HCT116 (cell line): ENCODE measurements at regions not wholly inside any gene's neighbourhood (a gene's known extent, or its start where the extent isn't known, plus 50 kb on each side); places are given as distances from the start of the nearest gene placed in this dataset.
"Not testable (repeated sequence)": the region's sequence is repeated elsewhere in the genome, so short reads cannot be mapped to it uniquely, and the experiment has no call there.

ENCODE experiments used
- ATF3 ChIP-seq: IDR thresholded peaks from 2 replicates; pipeline ENCODE4 v1.6.1; 2012
- CTCF ChIP-seq, 3 experiments: fragments of 200-600 bp in 1 of 3; sonication (generic) in 1 of 3; IDR thresholded peaks in 2 of 3; conservative IDR thresholded peaks in 1 of 3; 2 replicates each; pipeline ENCODE4 v1.5.1; 2012 to 2017; ENCODE audit warnings: low read depth in 2 of 3, low read length in 2 of 3, antibody characterized with exemption in 1 of 3, borderline replicate concordance in 1 of 3, control low read depth in 1 of 3, mild to moderate bottlenecking in 1 of 3, mixed read lengths in 1 of 3, mixed run types in 1 of 3, moderate library complexity in 1 of 3; ENCODE audit not compliant: insufficient read depth in 1 of 3
- EZH2 ChIP-seq: fragments of 200-600 bp; sonication (generic); IDR thresholded peaks from 2 replicates; pipeline ENCODE4 v1.6.1; 2017; ENCODE audit warnings: antibody characterized with exemption, mixed run types
- JUND ChIP-seq: IDR thresholded peaks from 2 replicates; pipeline ENCODE4 v1.6.1; 2012
- MAX ChIP-seq: IDR thresholded peaks from 2 replicates; pipeline ENCODE4 v1.6.1; 2012
- POLR2A ChIP-seq: IDR thresholded peaks from 2 replicates; pipeline ENCODE4 v1.7.0; 2011; ENCODE audit warnings: borderline replicate concordance; ENCODE audit not compliant: insufficient read depth, insufficient read length; ENCODE audit errors: extremely low read depth
- POLR2AphosphoS5 ChIP-seq: IDR thresholded peaks from 2 replicates; pipeline ENCODE4 v1.6.1; 2011; ENCODE audit warnings: mild to moderate bottlenecking, low read depth, low read length, moderate library complexity
- RAD21 ChIP-seq: IDR thresholded peaks from 2 replicates; pipeline ENCODE4 v1.6.1; 2012; ENCODE audit warnings: low read depth, mild to moderate bottlenecking
- REST ChIP-seq: IDR thresholded peaks from 2 replicates; pipeline ENCODE4 v1.6.1; 2012; ENCODE audit warnings: low read depth
- SIN3A ChIP-seq: IDR thresholded peaks from 2 replicates; pipeline ENCODE4 v1.6.1; 2012; ENCODE audit warnings: low read depth
- TCF7L2 ChIP-seq: IDR thresholded peaks from 2 replicates; pipeline ENCODE4 v1.7.0; 2011; ENCODE audit warnings: borderline replicate concordance, inconsistent platforms; ENCODE audit not compliant: insufficient read depth, insufficient read length; ENCODE audit errors: extremely low read depth
- YY1 ChIP-seq: IDR thresholded peaks from 2 replicates; pipeline ENCODE4 v1.6.1; 2011; ENCODE audit warnings: low read length, low read depth, moderate library complexity, mild to moderate bottlenecking; ENCODE audit not compliant: insufficient replicate concordance; ENCODE audit errors: extremely low read depth
- ZNF274 ChIP-seq: fragments of 200-500 bp; sonication (Bioruptor generic); IDR thresholded peaks from 2 replicates; pipeline ENCODE4 v1.6.1; 2014; ENCODE audit warnings: mild to moderate bottlenecking, low read depth, low read length, inconsistent platforms

GRCh38 chr1:224038832-224039231 lies 75.1 kb upstream of the FBXO28 start:
- not testable (repeated sequence) for TF ChIP-seq POLR2AphosphoS5; CTCF (IDR thresholded peaks at IDR 0.05 in 2 of 3, conservative IDR thresholded peaks at IDR 0.05 in 1 of 3; ENCODE audit: borderline replicate concordance in 1 of 3, insufficient read depth in 1 of 3, low read depth in 2 of 3, low read length in 2 of 3); REST; RAD21; ATF3; JUND; MAX; POLR2A; EZH2; SIN3A; YY1; TCF7L2; ZNF274
